GM13977 (cell line): ENCODE measurements at regions not wholly inside any gene's neighbourhood (a gene's known extent, or its start where the extent isn't known, plus 50 kb on each side); places are given as distances from the start of the nearest gene placed in this dataset.

ENCODE experiments used
- DNase-seq: peaks from one replicate; pipeline ENCODE4 v3.0.0; 2012; ENCODE audit warnings: low spot score
- CTCF ChIP-seq: IDR thresholded peaks from 2 replicates; pipeline ENCODE4 v1.5.1; 2012; ENCODE audit warnings: mild to moderate bottlenecking, control low read depth; ENCODE audit not compliant: insufficient read depth; ENCODE audit errors: extremely low read depth, missing control alignments
- in situ Hi-C: fragments of 300-500 bp; cut with MboI; formaldehyde crosslinking; loops from one replicate; pipeline ENCODE4 v1.12.0; 2022; ENCODE audit warnings: low sequenced_read_pairs, low pct_unique_long_range_greater_than_20kb, mixed read lengths, inconsistent platforms; ENCODE audit not compliant: unreplicated experiment

- in situ Hi-C loops, result no loop called here
- DNase-seq, result no peak
- no peak for TF ChIP-seq CTCF
Observed at GRCh38 chr21:38660333-38661196, 145.2 kb upstream of the ETS2 start.

DNA sequence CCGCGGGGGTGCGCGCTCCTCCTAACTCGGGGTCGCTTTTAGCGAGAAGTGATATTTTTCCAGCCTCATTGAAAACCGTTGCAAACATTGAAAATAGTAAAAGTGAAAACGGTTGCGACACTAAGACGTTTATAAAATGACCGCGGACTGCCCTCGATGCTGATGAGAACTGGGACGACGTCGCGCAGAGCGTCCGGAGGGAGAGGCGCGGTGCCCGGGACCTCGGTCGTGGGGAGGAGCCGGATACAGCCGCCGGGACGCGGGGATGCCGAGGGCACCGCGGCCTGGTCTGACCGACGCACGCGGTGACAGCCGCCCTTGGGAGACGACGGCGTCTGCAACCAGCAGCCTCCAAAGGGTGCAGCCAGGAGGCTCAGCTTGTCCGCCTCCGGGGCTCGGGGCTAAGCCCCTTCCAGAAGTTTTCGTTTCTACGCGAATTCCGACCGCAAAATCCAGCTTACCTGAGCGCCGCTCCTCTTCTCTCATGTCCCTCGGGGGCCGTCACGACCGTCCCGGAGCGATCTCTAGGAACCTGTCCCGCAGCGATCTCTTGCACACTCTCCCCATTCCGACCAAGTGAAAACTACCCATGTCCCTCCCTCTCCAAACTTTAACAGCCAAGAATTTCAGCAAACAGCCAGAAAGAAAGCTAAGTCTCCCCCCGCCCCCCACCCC, 144.4 kb upstream of the ETS2 start:
- no peak for TF ChIP-seq CTCF
- DNase-seq, result peak; percentile 36
- in situ Hi-C loops, result no loop called here

GRCh38 chr21:38661889-38662568, 143.7 kb upstream of the ETS2 start:
- TF ChIP-seq CTCF, result no peak
- in situ Hi-C loops, result no loop called here
- no peak for DNase-seq

DNA sequence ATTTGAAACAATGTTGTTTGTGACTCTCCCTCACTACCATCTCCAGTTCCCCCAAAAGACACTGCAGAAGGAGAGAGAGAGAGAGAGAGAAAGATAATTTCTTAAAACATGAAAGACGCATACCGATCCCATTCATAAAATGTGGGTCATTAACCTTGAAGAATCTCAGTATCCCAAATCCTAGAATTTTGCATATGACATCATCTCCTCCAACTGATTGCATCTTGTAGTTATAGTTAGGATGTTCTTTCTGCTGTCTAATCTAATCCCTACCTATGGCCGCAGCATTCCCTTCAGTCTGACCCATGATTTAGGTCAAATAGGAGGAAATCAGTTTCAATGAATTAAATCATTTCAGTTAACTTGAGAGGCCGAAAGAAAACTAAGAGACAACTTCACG, 142.4 kb upstream of the ETS2 start:
- no peak for TF ChIP-seq CTCF
- DNase-seq, result no peak
- in situ Hi-C loops, result no loop called here

GRCh38 chr21:38664315-38664714, 141.4 kb upstream of the ETS2 start:
- DNase-seq, result no peak
- TF ChIP-seq CTCF, result no peak
- in situ Hi-C loops, result no loop called here

DNA sequence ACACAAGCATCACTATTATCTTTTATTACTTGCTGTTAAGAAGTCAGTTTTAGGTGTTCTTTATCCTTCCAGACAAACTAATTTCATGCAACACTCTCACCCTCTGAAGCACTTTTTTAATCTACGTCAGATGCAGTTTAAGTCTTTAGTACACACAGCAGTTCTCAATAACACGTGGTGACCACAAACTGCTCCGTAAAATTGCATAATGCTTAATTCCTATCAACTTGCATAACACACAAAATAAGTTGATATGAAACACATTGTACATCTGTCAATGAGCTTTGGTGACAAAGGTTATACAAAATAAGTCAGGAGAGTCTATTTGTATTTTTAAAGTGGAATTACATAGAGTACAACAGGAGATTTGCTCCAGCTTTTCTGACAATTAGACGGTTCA, 140.9 kb upstream of the ETS2 start:
- DNase-seq, result no peak
- in situ Hi-C loops, result no loop called here
- no peak for TF ChIP-seq CTCF
